ENCODE measurements at regions not wholly inside any gene's neighbourhood (a gene's known extent, or its start where the extent isn't known, plus 50 kb on each side); places are given as distances from the start of the nearest gene placed in this dataset.

- TF ChIP-seq TEAD4 (IDR thresholded peaks at IDR 0.05): no peak
- TF ChIP-seq EGR1 (IDR thresholded peaks at IDR 0.05): no peak
- no peak for TF ChIP-seq MAX (IDR thresholded peaks at IDR 0.05)
- no peak for TF ChIP-seq CEBPB (IDR thresholded peaks at IDR 0.05)
Measured at GRCh38 chr10:78332012-78332411, 298.3 kb downstream of the RPS24 start.

Data from Ishikawa (cell line).